NCI-H2227 (cell line): ENCODE measurements at regions not wholly inside any gene's neighbourhood (a gene's known extent, or its start where the extent isn't known, plus 50 kb on each side); places are given as distances from the start of the nearest gene placed in this dataset.
A peak's percentile ranks its signal among the peaks of the same experiment; 100 is the strongest.
"Not testable (repeated sequence)": the region's sequence is repeated elsewhere in the genome, so short reads cannot be mapped to it uniquely, and the experiment has no call there.

ENCODE experiments used
- DNase-seq: peaks from one replicate; lab custom pipeline; 2025; ENCODE audit not compliant: unreplicated experiment; lab: John Stamatoyannopoulos, UW

DNA sequence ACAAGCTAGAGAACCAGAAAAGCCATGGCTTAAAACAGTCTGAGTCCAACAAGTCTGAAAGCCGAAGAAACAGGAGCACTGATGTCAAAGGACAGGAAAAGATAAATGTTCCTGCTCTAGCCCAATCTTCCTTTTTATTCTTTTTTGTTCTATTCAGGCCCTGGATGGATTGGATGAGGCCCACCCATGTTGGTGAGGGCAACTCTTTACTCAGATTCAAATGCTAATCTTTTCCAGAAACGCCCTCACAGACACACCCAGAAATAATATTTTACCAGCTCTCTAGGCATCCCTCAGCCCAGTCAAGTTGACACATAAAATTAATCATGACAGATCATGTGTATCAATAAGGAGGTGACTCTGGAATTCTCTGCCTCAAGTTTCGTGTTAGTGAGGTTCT lies 1002.7 kb downstream of the STPG2 start:
- DNase-seq: no peak

DNA sequence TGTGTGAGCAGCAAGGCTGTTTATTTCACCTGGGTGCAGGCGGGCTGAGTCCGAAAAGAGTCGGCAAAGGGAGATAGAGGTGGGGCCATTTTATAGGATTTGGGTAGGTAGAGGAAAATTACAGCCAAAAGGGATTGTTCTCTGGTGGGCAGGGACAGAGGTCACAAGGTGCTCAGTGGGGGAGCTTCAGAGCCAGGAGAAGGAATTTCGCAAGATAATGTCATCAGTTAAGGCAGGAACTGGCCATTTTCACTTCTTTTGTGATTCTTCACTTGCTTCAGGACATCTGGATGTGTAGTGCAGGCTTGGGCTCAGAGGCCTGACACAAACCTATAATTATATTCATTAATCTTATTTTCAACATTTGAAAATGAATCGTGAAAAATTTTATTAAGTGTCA lies 1001.9 kb downstream of the STPG2 start:
- DNase-seq: not testable (repeated sequence)

- DNase-seq: no peak
Observed at GRCh38 chr4:97142410-97142809, 1000.9 kb downstream of the STPG2 start.

DNA sequence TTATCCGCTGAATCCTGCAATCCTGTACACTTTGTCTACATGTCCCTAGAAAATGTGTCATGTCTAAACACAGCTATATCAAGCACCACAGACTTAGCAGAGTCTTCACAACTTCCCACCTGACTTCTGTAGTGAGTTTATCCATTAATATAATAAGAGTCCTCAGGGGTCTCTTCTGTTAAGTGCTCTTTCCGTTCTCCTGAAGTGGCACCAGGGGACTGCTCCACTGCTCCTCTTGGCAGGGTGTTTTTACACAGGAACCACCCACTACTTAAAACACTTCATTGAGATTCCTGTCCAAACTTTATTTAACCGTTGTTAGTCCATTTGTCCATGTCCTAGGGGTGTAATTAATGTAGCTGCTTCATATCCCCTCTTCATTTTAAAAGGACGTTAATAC lies 1000.4 kb downstream of the STPG2 start:
- peak; percentile 14 for DNase-seq

GRCh38 chr4:97144199-97144598 lies 999.1 kb downstream of the STPG2 start:
- DNase-seq: no peak

DNA sequence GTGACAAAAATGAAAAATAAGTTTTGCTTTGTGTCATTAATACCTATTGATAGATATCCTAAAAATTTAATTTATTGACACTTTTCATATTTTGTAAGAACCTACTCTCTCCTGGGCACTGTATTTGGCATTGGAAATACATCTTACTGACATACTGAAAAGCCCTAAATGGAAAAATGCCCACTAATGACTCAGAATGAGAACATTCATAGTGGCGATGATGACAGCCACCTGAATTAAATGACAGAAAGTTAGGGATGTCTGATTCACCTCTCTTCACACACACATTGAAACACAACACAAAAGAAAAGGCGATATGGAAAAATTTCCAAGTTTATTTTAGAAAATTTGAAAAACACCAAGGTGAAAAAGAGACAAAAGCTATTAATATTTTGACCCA lies 992.3 kb downstream of the STPG2 start:
- DNase-seq: no peak

DNA sequence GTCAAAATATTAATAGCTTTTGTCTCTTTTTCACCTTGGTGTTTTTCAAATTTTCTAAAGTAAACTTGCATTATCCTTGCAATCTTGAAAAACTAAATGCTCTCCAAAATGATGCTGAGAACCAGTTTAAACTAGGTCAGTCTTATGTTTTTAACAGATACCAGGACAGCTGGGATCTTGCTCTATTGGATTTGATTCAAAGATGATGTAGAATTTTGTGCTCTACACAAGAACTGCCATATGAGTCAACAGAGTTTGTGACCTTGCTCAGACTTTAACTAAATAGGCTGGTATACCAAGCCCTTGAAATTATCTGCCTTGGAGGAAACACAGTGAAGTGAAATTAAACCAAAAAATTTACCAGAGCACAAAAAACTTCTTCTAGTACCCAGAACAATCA lies 991.1 kb downstream of the STPG2 start:
- no peak for DNase-seq

GRCh38 chr4:97153042-97153441 lies 990.2 kb downstream of the STPG2 start:
- DNase-seq: peak; percentile 12

GRCh38 chr4:97159625-97160024 lies 983.7 kb downstream of the STPG2 start:
- DNase-seq: no peak

DNA sequence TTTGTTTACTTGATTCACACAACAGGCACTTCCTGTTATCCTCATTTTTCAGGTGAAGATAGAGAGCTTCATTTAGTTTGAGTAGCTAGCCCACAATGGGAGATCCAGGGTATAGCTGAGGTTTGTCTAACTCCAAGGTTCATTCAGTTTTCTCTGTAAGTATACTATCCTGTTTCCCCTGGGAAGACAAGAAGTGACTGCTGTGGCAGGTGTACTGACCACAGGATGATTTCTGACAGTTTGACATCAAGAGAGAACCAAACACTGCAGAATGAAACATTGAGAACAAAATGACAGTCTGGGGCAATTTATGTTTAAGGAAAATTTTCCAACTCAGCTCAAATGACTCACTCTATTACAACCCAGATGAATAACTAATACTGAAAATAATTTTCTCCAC lies 958.0 kb downstream of the STPG2 start:
- DNase-seq: no peak

DNA sequence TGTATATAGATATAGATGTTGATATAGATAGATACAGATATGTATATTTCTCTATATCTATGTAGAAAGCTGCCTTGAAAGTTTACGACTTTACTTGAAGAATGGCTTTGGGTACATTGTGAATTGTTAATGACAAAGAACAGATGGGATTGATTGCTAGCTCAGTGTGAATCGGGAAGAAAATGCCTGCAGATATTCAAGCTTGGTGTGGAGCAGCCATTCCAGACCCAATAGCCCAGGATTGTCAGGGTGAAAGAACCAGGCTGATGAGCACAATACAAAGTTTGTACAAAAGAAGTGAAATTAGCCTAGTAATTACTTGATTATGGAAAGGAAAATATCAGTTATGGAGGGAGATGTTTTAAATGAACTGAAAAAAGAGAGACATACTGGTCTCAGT lies 946.2 kb downstream of the STPG2 start:
- DNase-seq: no peak

- no peak for DNase-seq
Observed at GRCh38 chr4:97208749-97209148, 934.5 kb downstream of the STPG2 start.

- no peak for DNase-seq
Observed at GRCh38 chr4:97215409-97215941, 927.8 kb downstream of the STPG2 start.

- no peak for DNase-seq
Observed at GRCh38 chr4:97216046-97216445, 927.2 kb downstream of the STPG2 start.

DNA sequence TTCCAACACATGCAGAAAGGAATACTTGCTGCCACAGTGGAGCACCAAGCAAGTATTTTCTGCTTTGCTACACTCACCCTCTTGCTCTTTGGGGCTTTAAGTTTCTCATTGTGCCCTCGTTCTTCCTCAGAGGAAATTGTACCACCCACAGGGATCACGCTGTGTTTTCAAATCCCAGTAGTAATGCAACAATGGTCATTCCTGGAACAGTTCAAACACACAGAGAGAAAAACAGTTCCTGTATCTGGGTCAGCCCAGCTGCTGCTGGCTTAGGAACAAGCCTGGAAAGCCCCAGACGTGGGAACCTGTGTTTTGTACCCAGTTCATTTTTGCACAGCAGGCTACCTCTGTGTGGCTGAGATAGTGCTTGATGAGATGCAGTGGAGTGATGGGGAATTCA lies 907.8 kb downstream of the STPG2 start:
- no peak for DNase-seq

DNA sequence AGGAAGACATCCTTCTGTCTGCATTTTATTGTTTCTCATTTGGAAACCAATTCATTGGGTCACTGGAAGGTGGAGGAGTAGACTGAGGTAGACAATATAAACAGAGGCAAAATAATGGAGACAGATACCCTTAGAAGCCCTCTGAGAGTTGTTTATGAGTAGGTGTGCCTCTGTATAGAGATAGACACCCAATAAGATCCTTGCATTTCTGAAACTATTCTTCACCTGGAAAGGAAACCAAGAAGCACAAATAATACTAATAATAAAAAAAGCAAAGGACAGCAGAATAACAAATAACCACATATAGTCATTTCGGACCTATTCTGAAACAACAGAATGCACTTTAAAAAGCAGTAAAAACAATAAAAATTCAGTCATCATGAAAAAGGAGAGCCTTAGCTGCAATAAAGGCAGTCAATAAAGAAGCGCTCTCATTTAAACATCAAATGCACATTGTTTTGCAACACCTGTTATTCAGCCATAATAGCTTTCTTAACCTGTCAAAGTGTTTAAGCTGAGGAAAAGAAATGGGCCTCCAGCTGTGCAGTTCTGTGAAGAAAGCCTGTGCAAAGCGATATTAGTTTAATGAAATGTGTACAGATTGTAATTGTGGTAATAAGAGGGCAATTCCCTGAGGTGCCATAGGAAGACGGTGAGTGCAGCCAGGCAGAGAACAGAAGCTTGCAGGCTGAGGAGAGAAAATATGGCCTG lies 904.2 kb downstream of the STPG2 start:
- DNase-seq: peak; percentile 85

- DNase-seq: no peak
Observed at GRCh38 chr4:97239667-97239997, 903.6 kb downstream of the STPG2 start.

GRCh38 chr4:97252615-97253154 lies 890.6 kb downstream of the STPG2 start:
- DNase-seq: no peak

GRCh38 chr4:97262769-97263168 lies 880.5 kb downstream of the STPG2 start:
- DNase-seq: no peak

DNA sequence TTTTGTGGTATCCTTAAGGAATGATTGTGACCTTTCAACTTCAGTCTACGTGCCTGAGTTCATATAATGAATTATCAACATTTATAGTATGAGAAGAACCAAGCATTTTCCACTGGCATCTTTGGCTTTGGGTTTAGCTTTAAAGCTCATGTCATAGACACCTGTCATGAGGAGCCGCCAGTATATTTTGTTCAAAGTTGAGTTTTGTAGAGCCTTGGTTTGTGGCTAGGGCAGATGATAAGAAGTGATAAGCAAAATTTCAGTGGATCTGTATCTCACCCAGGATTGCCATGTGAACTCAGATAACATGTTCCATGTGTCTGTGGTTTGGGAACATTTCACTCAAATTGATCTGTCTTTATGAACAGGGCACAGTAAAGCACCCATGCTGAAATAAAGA lies 873.2 kb downstream of the STPG2 start:
- no peak for DNase-seq

DNA sequence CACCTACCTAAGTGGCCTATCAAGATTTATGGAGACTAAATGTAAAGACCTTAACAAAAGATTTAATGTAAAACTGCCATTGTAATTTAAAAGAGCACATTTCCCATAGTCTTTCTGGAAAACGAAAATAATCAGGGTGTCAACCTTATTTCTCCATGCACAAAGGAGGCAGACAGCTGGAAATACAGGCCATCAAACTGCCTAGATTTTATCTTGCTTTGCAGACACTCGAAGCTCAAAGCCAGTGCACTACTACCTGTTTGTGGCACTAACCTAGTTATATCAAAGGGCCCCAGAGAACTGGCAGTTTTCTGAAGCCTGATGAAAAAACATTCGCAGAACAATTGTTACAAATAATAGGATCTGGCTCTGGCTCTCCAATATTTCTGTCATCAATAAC lies 863.9 kb downstream of the STPG2 start:
- no peak for DNase-seq

- DNase-seq: no peak
Observed at GRCh38 chr4:97300561-97300960, 842.7 kb downstream of the STPG2 start.

GRCh38 chr4:97305351-97305750 lies 837.9 kb downstream of the STPG2 start:
- no peak for DNase-seq
